Activated CD4-positive, alpha-beta T cell treated with anti-CD3 and anti-CD28 coated beads, Interleukin-2, amount 50 U/mL, for 4 hours (primary cell): ENCODE measurements at regions not wholly inside any gene's neighbourhood (a gene's known extent, or its start where the extent isn't known, plus 50 kb on each side); places are given as distances from the start of the nearest gene placed in this dataset.

Experiments used
- DNase-seq, 2 experiments: peaks; one replicate each; pipeline ENCODE4 v3.0.0-alpha.2; 2020

DNA sequence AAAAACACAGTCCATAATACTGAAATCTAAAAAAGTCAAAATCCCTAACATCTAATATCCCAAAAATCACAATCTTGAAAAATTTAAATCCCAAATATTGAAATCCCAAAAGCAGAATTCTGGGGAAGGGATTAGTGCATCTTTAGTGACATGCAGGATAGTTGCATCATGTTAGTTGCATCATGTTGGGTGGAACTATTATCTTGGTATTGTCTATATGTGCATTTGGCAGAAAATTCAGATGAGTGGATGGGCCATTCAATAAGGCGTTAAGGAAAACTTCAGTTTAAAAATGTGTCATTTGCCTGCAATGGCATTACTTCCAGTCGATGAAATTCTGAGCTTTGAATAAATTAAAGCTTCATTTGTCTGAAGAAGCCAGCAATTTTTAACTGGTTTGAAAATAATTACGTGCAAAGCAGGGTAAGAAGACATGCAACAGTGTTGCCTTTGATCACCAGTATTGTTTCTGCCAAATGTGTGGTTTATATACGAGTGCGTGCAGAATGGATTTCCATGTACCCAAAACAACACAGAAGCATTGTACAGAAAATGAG is 221.4 kb upstream of the NFE2L3 start:
- DNase-seq = no peak

DNA sequence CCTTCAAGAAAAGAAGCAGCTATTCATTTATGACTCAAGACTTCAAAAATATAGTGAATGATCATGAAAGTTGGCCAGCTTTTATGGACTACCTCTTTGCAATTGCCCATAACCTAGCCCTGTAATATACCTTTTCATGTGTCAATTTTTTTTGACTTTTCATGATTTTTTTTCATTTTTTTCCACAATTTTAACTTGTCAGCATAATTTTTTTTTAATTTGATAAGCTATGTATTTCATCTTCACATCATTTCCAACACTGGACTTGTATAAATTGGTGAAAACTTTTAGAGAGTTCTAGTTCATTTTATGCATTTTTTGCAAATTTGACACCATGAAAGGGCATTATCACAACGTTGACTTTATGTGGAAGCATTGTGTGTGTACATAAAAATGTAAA is 220.8 kb upstream of the NFE2L3 start:
- DNase-seq = no peak

DNA sequence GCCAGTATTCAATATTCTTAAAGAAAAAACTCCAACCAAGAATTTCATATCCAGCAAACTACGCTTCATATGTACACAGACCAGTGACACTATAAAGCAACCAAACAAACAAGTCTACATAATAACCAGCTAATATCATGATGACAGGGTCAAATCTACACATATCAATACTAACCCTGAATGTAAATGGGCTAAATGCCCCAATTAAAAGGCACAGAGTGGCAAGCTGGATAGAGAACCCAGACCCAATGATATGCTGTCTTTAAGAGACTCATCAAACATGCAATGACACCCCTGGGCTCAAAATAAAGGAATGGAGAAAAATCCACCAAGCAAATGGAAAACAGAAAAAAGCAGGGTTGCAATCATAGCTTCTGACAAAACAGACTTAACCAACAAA is 218.1 kb upstream of the NFE2L3 start:
- DNase-seq = no peak

DNA sequence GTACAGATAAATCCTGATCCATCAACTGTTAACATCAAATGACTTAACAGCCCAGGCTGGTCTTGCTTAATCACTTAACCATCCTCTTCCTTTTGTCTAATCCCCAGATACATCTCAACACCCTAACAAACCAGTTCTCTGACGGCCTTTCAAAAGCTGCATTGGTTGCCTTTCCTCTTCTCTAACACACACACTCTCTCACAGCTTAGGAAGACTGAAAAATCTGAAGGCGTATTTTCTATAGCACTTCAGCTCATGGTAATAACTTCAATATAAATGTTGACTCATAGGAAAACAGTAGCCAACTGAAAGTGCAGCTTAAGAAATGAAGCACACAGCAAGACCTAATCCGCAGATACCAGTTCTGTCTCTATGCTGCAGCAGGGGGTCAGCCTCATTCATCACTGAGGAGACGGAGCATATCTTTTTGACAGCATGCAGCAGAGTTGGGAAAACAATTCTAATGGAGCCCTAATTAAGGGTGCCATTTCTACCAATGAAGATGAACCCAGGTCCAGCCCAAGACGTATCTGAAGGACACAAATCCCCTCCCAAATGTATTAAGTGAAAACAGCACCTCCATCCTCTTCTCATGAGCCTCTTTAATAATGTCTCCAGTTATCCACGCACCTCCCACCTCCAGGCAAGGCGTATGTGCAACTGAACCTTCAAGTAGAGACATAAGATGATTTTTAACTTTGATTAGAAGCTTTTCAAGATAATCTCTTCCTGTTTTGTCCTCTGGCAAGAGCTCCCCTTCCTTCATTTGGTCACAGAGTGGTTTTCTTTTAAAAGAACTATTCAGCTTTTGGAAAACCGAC is 211.7 kb upstream of the NFE2L3 start:
- no peak for DNase-seq

DNA sequence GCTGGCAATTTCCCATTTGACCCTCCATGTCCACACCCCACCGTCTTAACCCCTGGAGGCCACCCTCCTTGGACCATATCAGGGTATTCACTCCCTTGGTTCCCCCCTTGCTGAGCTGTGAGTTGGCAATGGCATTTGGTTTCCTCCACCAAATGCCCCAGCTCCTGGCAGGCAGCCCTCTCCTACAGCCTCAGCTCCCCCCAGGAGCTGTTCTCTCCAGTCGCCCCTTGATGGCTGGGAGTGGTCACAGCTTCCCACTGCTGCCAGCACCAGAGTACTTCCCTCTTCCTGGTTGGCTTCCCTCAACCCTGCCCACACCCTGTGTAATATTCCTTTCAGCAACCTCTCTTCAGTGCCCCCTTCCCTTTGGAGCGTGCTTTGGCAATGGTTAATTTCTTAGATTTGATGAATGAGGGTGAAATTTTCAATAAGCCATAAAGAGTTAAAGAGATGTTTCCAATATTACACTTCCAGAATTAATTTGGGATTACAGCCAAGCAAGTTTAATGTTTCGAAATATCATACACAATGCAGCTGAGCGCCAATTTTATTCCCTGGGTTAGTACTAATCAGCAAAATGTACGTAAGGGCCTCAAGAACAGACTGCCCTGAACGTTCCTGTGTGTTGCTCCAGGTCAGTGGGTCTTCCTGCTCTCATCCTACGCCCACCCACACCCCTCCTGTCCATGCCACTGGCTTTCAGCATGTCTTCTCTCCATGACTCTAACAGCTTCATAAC is 207.1 kb upstream of the NFE2L3 start:
- DNase-seq = no peak

DNA sequence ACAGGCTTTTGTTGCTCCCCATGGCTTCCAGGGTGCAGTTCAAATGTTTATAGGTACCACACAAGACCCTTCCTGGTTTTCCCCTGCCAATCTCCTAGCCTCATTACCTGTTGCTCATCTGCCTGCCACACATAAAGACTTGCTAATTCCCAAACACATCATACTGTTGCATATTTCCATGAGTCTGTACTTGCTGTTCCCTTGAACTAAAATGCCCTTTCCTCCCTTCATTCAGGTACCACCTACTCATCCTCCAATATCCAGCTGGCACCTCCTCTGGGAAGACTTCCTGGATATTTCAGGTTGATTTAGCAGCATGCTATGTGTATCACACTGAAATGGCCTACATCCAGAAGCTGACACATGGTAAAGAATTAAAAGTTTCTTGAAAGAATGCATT is 206.4 kb upstream of the NFE2L3 start:
- no peak for DNase-seq

DNA sequence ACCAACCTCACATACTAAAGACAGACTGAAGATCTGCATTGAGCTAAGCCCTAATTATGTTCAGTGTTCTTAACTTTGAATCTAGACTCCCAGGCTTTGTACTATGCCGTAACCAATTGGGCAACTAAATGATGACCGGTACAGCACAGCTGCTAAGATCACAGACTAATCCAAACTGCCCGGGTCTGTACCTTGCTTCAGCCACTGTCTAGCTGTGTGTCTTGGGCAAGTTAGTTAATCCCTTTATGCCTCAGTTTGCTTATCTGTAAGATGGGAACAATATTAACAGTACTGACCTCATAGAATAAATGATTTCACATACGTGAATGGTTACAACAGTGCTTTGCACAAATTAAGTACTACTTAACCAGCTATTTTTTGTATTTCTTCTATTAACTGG is 205.8 kb upstream of the NFE2L3 start:
- DNase-seq = no peak

DNA sequence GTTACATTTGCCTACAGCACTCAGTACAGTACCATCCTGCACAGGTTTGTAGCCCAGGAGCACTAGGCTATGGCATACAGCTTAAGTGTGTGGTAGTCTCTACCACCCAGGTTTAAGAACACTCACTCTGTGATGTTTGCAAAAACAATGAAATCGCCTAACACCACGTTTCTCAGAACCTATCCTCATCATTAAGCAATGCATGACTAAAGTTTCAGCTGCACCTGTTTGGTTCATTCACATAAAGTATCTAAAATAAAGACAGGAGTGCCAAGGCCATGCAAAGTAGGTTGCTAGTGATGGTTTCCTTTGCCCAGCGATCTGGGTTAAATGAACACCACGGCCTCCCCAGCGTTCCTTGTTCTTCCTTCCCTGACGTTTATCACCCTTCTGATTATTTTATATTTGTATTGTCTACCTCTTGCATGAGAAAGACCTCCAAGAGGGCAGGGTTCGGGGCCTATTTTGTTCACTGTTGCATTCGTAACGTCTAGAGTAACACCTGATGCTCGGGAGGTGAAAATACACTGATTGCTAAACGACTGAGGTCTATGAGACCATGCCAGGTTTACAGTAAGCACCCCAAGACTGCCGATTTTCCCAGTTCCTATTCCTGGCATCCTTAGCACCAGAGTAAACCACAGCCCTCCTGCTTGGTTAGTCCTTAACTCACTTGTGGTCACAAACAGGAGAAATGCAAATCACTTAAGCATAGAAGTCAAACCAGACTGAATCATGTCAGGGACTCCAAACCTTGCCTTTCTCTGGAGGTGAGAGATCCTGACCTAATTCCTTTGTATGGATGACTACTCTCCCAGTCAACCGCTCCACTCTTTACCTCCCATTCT is 204.1 kb upstream of the NFE2L3 start:
- no peak for DNase-seq

DNA sequence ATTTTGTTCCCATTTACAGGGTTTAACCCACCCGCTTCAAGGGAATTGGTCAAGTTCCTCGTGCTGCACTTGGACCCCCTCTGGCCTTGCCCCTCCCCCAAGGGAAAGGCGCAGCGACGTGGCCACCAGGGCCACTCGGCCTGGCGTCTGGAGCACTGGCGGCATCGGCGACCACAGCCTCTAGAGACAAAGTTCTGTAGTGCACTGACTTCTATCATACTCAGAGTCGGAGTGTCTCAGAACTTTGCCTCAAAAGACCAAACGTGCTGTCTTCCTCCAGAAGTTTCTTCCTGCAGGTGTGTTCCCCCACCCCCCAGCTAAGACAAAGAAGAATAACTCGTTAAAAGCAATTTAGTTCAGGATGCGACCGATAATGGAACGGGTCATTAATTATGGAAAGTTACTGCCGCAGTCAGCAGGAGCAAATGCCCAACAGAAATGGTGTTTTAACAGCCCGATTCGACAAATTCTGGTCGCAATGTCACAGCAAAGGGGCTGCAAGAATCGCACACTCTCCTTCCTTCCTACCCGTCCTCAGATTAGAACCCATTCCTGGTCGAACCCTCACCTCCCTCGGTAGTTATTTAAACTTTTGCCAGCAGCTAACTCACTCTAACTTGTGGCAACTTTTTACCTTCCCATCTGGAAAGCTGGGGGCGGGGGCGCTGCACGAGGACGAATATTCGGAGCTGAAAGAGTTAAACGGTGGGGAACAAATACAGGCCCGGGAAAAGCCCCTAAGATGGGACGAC is 202.1 kb upstream of the NFE2L3 start:
- DNase-seq = no peak

DNA sequence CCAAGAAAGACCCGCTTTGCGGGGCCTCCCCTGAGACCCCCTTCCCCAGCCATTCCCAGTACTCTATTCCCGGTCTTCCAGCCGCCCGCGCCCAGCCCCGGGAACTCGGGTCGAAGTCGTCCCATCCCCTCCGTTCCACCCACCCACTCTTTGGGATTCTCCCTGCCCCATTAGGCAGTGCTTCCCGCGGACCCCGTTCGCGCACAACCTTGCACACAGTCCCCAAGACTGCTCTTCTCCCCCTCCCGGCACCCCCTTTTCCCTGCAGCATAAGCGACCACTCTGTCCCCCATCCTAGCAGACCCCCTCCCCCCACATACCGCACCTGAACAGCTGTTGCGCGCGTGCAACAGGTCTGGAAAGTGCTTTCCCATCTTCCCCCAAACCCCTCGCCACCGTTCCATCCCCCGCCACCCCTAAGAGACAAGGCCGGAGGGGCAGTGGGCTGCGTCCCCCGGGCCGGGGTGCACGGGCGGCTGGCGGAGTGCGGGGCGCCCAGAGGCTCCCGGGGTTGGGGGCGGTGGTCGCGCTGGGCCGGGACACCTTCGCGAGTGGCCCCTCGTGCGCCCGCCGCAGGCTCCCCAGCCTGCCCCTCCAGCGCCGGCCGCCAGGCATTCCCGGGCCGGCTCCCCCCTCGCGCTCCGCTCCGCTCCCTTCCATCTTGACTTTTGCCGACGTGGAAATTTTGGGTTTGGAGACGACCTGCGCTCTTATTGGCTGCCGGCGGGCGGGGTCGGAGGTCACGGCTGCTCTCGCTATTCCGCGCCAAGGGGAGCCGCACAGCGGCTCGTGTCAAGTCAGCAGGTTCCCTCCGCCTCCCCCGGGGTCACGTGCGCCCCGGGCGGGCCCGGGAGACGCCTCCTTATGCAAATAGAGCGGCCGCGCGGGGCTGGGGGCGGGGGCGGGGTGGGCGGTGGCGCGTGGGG is 201.2 kb upstream of the NFE2L3 start:
- peak; percentile 83 to 84 for DNase-seq

DNA sequence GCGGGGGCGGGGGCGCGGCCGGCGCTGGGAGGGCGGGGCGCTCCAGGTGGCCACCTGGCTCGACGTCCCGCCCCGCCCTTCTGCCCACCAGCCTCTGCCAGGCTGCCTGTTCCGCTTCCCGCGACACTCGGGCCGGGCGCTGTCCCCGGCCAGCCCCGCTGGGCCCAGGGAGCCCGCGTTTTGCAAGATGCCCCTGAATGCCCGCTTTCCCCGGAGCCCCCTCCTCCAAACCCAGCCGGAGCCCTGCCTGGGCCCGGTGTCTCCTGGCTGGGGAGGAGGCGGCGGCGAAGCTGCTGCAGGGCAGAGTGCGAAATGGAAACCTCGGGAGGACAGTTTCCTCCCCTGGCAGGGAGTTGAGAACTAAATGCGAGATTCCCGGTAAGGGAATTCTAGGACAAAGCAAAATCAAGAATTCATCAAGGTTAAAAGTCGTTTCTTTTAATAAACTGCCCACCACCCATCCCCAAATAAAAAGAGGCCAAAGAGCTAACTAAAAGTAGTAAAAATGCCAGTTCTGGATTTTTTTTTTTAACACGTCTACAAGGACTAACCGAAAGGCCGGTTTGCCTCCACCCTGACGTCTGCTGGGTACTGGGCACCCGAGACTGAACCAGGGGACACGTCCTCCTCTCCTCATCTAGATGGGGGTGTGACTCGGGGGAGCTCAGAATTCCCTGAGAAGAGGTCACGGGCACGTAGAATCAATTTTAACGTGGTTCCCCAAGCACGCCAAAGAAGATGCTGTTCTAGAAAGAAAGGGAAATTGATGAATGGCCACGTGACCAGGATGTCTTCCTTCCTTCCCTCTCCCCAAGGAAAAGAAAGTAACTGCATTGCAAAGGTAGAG is 200.4 kb upstream of the NFE2L3 start:
- DNase-seq = no peak

DNA sequence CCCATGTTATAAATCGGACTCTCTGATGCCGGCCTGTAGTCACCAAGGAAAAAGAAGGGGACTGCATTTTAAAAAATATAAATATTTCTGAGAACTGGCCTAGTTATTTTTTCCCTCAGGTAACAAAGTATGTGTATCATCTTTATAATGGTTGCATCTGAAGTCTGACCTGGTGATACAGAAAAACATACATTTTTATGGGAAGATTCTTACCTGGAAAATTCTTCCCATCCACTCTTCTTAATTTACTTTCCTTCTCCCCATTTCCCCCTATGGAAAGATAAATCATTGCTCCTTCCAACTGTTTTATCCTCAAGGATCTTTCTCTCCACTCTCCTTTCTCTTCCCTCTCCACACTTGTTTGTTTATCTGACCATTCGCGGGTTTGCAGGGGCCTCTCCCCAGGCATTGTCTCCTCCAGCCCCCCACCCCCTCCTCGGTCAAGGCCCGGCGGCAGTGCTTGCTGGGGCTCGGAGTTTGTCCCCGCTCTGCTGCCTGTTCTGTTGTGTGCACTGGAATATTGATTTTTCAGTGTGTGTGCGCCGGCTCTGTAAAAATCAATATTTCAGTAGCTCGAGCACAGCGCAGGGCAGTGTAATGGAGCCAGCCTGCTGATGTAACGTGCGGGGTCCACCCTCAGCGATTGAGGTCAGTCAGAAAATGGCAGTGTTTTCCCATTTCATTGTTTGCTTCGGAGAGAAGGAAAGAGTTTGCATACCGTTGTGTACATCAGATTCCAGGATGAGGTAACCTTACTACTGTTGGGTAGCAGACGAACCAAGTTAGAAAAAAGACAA is 199.5 kb upstream of the NFE2L3 start:
- DNase-seq = no peak

DNA sequence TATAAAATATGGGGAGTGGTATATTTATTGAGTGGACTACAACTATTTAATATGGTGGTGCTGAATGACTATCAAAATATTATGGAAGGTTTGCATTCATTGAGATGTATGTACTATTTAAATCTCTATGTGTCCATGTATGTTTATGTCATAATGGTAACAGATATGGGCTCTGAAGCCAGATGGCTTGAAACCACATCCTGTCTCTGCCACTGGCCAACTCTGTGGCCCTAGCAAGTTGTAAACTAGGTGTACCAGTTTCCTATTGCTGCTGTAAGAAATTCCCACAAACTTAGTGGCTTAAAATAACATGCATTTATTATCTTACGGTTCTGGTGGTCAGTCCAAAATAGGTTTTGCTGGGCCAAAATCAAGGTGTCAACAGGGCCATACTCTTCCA is 198.1 kb upstream of the NFE2L3 start:
- no peak for DNase-seq

DNA sequence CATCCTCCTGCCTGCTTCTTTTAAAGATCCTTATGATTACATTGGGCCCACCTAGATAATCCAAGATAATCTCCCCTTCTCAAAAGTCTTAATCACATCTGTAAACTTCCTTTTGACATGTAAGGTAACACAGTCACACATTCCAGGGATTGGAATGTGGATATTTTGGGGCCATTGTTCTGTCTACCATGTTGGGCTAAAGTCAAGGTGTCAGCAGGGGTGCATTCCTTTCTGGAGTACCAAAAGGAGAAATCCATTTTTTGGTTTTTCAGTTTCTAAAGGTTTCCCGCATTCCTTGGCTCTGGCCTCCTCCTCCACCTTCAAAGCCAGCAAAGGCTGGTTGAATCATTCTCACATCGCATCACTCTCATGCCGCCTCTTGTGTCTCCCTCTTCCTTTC is 197.6 kb upstream of the NFE2L3 start:
- DNase-seq = no peak

DNA sequence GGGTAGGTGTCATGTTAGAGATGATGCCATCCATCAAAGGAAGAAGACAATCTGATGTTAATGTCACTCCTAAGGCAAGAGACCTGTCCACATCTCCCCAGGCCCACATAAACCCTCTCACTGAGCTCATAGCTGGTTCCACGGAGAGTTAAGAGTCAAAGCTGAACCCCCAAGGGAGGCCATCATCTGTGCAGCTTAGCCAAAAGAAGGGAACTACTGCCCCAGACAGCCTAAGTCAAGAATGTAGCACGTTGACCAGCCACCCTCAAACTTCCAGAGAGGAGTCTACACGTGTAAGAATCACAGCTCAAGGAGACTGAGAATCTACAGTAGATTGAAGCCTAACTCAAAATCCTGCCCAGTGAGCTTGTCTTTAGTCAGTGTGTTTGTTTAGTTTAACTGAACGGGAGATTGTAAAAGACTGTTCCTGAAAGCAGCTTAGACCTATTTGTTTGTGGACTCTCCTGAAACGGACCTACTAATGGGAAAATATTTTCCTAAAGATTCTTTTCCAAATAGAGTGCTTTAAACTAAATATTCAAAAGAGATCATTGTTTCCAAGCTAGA is 192.7 kb upstream of the NFE2L3 start:
- no peak for DNase-seq

DNA sequence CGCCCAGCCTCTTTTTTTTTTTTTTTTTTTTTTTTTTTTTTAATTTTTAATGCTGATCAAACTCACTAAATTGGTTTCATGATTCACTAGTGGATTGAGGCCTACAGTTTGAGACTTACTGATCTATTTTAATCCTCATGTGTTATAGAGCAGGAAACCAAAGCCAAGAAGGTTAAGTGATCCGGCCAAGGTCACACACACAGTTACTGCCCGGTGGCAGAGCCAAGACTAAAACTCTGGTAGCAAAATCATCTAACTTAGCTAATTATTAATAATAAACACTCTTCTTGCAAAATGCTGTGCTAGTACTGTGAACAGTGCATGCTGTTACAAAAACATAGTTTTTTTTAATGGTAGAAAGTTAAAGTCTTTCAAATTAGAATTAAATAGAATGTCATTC is 188.3 kb upstream of the NFE2L3 start:
- DNase-seq = no peak

DNA sequence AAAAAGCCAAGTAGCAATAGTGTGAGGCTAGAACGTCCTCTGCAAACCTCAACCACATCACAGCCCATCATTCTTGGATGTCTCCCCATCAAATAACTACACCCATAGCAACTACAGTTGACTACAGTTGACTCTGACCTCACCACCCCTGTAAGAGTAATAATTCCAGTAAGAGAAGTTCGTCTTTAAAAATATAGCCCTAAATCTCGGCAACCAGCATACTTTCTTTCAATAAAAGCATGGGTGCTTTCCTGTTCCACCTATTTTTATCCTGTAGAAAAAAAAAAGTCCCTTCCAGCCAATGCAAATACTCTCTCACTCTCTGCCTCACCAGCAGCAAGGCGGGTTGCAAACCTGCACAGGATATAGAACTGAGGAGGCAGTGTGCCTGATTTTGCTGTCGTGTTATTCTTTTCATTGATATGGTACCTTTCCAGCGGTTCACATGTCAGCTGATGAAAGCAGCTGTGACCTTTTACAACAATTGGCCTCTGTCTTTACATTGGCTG is 187.5 kb upstream of the NFE2L3 start:
- DNase-seq = no peak

DNA sequence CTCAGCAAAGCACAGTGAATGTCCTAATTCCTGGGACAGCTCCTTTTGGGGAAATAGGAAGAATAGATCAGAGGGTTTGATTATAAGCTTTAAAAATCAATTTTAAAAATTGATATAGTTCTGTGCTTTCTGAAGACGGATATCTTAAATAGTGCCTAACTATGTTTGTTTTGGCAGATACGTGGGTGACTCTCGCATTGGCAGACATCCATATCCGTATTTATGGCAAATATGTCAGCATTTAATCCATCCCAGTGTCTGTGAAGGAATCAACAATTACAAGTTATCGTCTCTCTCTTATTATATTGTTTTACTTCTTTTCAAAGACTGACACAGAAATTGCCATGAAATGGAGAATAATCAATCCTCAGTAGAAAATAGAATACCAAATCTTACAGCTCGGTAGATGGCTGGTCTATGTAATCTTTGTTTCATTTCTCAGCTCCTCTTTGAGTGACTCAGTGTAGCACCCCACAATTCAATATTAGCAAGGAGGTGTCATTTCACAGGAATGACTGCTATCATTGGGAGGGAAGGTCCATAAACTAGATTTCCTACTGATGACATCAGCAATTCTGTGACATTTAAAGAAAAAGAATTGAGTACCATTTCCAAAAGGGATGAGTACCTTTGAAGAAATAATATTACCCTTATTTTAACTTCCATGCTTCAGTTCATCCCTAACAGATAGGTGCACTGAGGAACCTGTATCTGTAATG is 186.4 kb upstream of the NFE2L3 start:
- DNase-seq = no peak
